Astrocyte (in vitro differentiated cells and primary cell): ENCODE measurements at regions not wholly inside any gene's neighbourhood (a gene's known extent, or its start where the extent isn't known, plus 50 kb on each side); places are given as distances from the start of the nearest gene placed in this dataset.
A peak's percentile ranks its signal among the peaks of the same experiment; 100 is the strongest.

ENCODE experiments used
- DNase-seq: peaks from one replicate; pipeline ENCODE4 v3.0.0-alpha.2; 2010; ENCODE audit warnings: low read depth
- FAIRE-seq: peaks from 2 replicates; lab custom pipeline; 2011; peaks lifted over from hg19 to GRCh38; lab: Jason Lieb, UNC
- H2AFZ ChIP-seq: 2 replicates; pipeline ENCODE4 v1.6.0; 2012; ENCODE audit warnings: low read depth, low read length, inconsistent platforms
- H3K27ac ChIP-seq: 2 replicates; pipeline ENCODE4 v1.5.1; 2011; ENCODE audit warnings: low read depth, low read length, inconsistent platforms
- H3K27me3 ChIP-seq: 2 replicates; pipeline ENCODE4 v1.6.0; 2011; ENCODE audit warnings: low read length, inconsistent platforms; ENCODE audit not compliant: insufficient read depth
- H3K36me3 ChIP-seq: 2 replicates; pipeline ENCODE4 v1.5.1; 2011; ENCODE audit warnings: low read length, inconsistent platforms; ENCODE audit not compliant: insufficient read depth
- H3K4me1 ChIP-seq: 2 replicates; pipeline ENCODE4 v1.5.1; 2011; ENCODE audit warnings: low read length, inconsistent platforms; ENCODE audit not compliant: insufficient read depth
- H3K4me2 ChIP-seq: 2 replicates; pipeline ENCODE4 v1.6.0; 2012; ENCODE audit warnings: low read length, inconsistent platforms
- H3K4me3 ChIP-seq: 2 replicates; pipeline ENCODE4 v1.5.1; 2011; ENCODE audit warnings: low read depth, mild to moderate bottlenecking, low read length, inconsistent platforms; ENCODE audit not compliant: insufficient read depth
- H3K79me2 ChIP-seq: 2 replicates; pipeline ENCODE4 v1.6.0; 2012; ENCODE audit warnings: mild to moderate bottlenecking, low read length, inconsistent platforms; ENCODE audit not compliant: insufficient read depth
- H3K9ac ChIP-seq: 2 replicates; pipeline ENCODE4 v1.6.0; 2012; ENCODE audit warnings: mild to moderate bottlenecking, low read length, inconsistent platforms
- H3K9me3 ChIP-seq: 2 replicates; pipeline ENCODE4 v1.5.1; 2012; ENCODE audit warnings: low read depth, mild to moderate bottlenecking, low read length, inconsistent platforms; ENCODE audit not compliant: insufficient read depth
- H4K20me1 ChIP-seq: 2 replicates; pipeline ENCODE4 v1.6.0; 2012; ENCODE audit warnings: low read length, inconsistent platforms; ENCODE audit not compliant: insufficient read depth
- H3K27ac Mint-ChIP-seq: one replicate; pipeline ENCODE4 v1.8.0; 2021; ENCODE audit warnings: mild to moderate bottlenecking, mixed read lengths; ENCODE audit not compliant: unreplicated experiment
- H3K27me3 Mint-ChIP-seq: one replicate; pipeline ENCODE4 v1.8.0; 2021; ENCODE audit warnings: low read depth, mixed read lengths; ENCODE audit not compliant: unreplicated experiment
- H3K36me3 Mint-ChIP-seq: one replicate; pipeline ENCODE4 v1.8.0; 2021; ENCODE audit warnings: low read depth, mixed read lengths; ENCODE audit not compliant: unreplicated experiment
- H3K4me1 Mint-ChIP-seq: one replicate; pipeline ENCODE4 v1.8.0; 2021; ENCODE audit warnings: low read depth, mixed read lengths; ENCODE audit not compliant: unreplicated experiment
- H3K4me3 Mint-ChIP-seq: one replicate; pipeline ENCODE4 v1.8.0; 2021; ENCODE audit warnings: mild to moderate bottlenecking, moderate library complexity, mixed read lengths; ENCODE audit not compliant: unreplicated experiment
- H3K9me3 Mint-ChIP-seq: one replicate; pipeline ENCODE4 v1.8.0; 2021; ENCODE audit warnings: mild to moderate bottlenecking, mixed read lengths; ENCODE audit not compliant: unreplicated experiment
- CTCF ChIP-seq: IDR thresholded peaks from 2 replicates; pipeline ENCODE4 v1.5.1; 2011; ENCODE audit warnings: low read depth, mild to moderate bottlenecking, inconsistent platforms, low read length, moderate library complexity; ENCODE audit not compliant: insufficient read depth
- EZH2 ChIP-seq: IDR thresholded peaks from 2 replicates; pipeline ENCODE4 v1.6.1; 2012; ENCODE audit warnings: mild to moderate bottlenecking, low read length, inconsistent platforms; ENCODE audit not compliant: insufficient read depth

GRCh38 chr10:106301146-106301545 lies 863.4 kb downstream of the SORCS1 start:
- Mint-ChIP-seq H3K4me3 (no peak overlapping the region), H3K36me3 (no peaks in the 10 kb centered on the region), H3K9me3 (no peaks in the 10 kb centered on the region), H3K4me1 (no peaks in the 10 kb centered on the region), H3K27ac (no peak overlapping the region), H3K27me3 (no peaks in the 10 kb centered on the region)
- Histone ChIP-seq H3K27ac (no peak overlapping the region), H3K4me2 (no peak overlapping the region), H4K20me1 (no peaks in the 10 kb centered on the region), H3K4me1 (no peaks in the 10 kb centered on the region), H3K9ac (no peak overlapping the region), H3K36me3 (no peaks in the 10 kb centered on the region), H3K27me3 (no peaks in the 10 kb centered on the region), H2AFZ (no peak overlapping the region), H3K4me3 (no peak overlapping the region), H3K79me2 (no peaks in the 10 kb centered on the region), H3K9me3 (no peaks in the 10 kb centered on the region)
- no peak for TF ChIP-seq CTCF
- TF ChIP-seq EZH2 = no peak
- DNase-seq = no peak
- FAIRE-seq = no peak

DNA sequence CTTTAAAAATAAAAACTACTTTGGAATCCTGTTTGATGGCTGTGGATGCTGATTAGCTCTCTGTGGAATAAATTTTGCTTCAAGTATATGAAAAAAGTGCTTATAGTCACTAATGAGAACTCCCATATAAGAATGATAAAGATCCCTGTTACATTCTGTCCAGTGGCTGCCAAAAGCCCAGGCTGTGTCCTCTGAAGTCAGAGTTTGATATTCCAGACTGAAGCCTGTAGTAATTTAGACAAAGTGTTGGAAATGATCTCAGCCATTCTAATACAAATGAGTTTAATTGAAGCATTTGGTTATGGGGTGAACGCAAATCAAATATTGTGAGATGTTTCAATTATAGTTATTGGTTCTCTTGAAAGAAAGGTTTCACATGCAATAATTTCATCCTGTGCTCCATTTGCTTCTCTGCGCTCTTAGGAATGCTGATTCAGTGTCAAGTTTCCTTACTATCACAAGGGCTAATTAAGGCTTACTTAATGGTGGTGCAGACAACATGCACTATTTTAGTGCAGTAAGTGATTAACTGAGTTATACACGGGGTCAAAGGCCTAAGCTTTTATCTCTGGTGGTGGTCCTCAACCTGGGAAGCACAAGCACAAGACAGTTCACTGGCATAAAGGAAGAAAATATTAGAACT lies 867.6 kb downstream of the SORCS1 start:
- no peak for DNase-seq
- H3K27me3 Mint-ChIP-seq = no peaks in the 10 kb centered on the region
- H3K79me2 ChIP-seq = no peaks in the 10 kb centered on the region
- H3K27ac Mint-ChIP-seq = no peak overlapping the region
- no peaks in the 10 kb centered on the region for H3K9me3 Mint-ChIP-seq
- no peaks in the 10 kb centered on the region for H3K36me3 Mint-ChIP-seq
- no peaks in the 10 kb centered on the region for H3K27me3 ChIP-seq
- H3K4me1 Mint-ChIP-seq = no peaks in the 10 kb centered on the region
- no peaks in the 10 kb centered on the region for H3K4me1 ChIP-seq
- no peak for FAIRE-seq
- no peak overlapping the region for H3K27ac ChIP-seq
- no peak overlapping the region for H3K4me3 Mint-ChIP-seq
- no peaks in the 10 kb centered on the region for H4K20me1 ChIP-seq
- TF ChIP-seq EZH2 = no peak
- TF ChIP-seq CTCF = no peak
- no peak overlapping the region for H3K4me3 ChIP-seq
- no peak overlapping the region for H3K9ac ChIP-seq
- no peak overlapping the region for H2AFZ ChIP-seq
- H3K36me3 ChIP-seq = no peaks in the 10 kb centered on the region
- no peaks in the 10 kb centered on the region for H3K9me3 ChIP-seq
- H3K4me2 ChIP-seq = no peak overlapping the region

DNA sequence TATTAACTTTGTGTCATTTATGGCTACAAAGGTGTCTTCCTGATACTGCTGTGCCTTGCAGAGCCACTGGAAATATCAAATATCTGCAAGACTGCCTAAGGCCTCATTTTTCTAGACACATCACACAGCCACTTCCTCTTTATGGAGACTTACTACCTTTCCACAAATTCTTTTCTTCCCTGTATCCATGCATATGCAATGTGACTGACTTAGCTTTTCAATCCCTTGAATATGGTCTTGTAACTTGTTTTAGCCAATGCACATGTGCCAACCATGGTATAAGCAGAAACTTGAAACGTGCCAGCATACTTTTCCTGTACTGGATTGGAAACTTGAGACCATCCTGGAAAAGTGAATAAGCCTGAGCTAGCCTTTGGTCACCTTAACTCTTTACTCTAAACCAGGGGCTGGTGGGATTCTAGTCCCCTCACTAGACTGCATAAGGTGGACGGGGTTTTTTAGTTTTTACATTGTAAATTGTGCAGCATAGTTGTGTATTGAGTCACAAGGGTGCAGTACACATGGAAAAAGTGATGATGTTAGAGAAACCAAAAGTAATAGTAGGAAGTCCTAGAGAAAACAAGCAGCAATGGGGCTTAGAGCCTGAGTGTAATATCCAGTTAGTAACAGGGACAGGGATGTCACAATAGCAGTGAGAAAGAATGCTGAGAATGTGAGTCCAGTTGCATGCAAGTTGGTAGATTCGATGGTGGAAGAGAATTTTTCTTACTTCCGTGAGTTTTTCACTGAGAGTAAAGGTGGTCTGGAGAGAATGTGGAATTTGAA lies 879.5 kb downstream of the SORCS1 start:
- no peak for DNase-seq

More for the DNA sequence above, 879.5 kb downstream of the SORCS1 start:
- Histone ChIP-seq H3K4me2 (no peak overlapping the region), H3K27me3 (no peaks in the 10 kb centered on the region), H3K79me2 (no peaks in the 10 kb centered on the region), H4K20me1 (no peaks in the 10 kb centered on the region), H2AFZ (no peak overlapping the region), H3K4me3 (no peak overlapping the region), H3K4me1 (no peaks in the 10 kb centered on the region), H3K9ac (no peak overlapping the region), H3K27ac (no peak overlapping the region), H3K36me3 (no peaks in the 10 kb centered on the region), H3K9me3 (no peaks in the 10 kb centered on the region)
- no peak for FAIRE-seq
- H3K36me3 Mint-ChIP-seq = no peaks in the 10 kb centered on the region
- H3K9me3 Mint-ChIP-seq = no peaks in the 10 kb centered on the region
- H3K27ac Mint-ChIP-seq = peak overlapping the region; percentile 91
- TF ChIP-seq EZH2 = no peak
- TF ChIP-seq CTCF = no peak
- H3K4me3 Mint-ChIP-seq = no peak overlapping the region
- H3K4me1 Mint-ChIP-seq = peaks cover 11% of the 10 kb centered on the region
- H3K27me3 Mint-ChIP-seq = no peaks in the 10 kb centered on the region
